Right lobe of liver (tissue), 6 donors: ENCODE measurements at regions not wholly inside any gene's neighbourhood (a gene's known extent, or its start where the extent isn't known, plus 50 kb on each side); places are given as distances from the start of the nearest gene placed in this dataset.

ENCODE experiments used
- ATAC-seq, 4 donors: fragments of 200-7000 bp; cut with Tn5 transposase; one replicate each; pipeline ENCODE4 v1.9.1; 2020; ENCODE audit warnings: mild to moderate bottlenecking in 4 of 4, moderate library complexity in 4 of 4
- DNase-seq, 3 donors: peaks; one replicate each; pipeline ENCODE4 v3.0.0-alpha.2; 2020
- H3K27ac ChIP-seq, 3 donors: fragments of 200-600 bp; one replicate each; pipeline ENCODE4 v1.8.0; 2022
- H3K27me3 ChIP-seq, 2 donors: fragments of 200-600 bp; one replicate each; pipeline ENCODE4 v1.8.0; 2022
- H3K36me3 ChIP-seq, 4 donors: fragments of 200-600 bp; sonication (generic) in 1 of 4; one replicate each; pipeline versions ENCODE4 v1.5.1 to v1.8.0; 2017 to 2022; ENCODE audit warnings: control low read depth in 1 of 4
- H3K4me1 ChIP-seq, 4 donors: fragments of 200-600 bp; sonication (generic) in 1 of 4; one replicate each; pipeline versions ENCODE4 v1.5.1 to v1.8.0; 2017 to 2022; ENCODE audit warnings: control low read depth in 1 of 4
- H3K4me3 ChIP-seq, 3 donors: fragments of 200-600 bp; one replicate each; pipeline ENCODE4 v1.8.0; 2022
- H3K9me3 ChIP-seq, 4 donors: fragments of 200-600 bp; sonication (generic) in 1 of 4; one replicate each; pipeline versions ENCODE4 v1.5.1 to v1.8.0; 2017 to 2022; ENCODE audit warnings: control low read depth in 1 of 4
- POLR2A ChIP-seq: fragments of 450-650 bp; IDR thresholded peaks from one replicate; pipeline ENCODE4 v1.6.1; 2017; ENCODE audit warnings: antibody characterized with exemption, mild to moderate bottlenecking
- WGBS: methylation state at CpG from one replicate; pipeline ENCODE4 v1.1.6; 2018; ENCODE audit warnings: low coverage, low lambda C conversion rate; ENCODE audit not compliant: insufficient coverage; ENCODE audit errors: missing lambda C conversion rate; 5-methylcytosine and 5-hydroxymethylcytosine counted together
- intact Hi-C, 2 donors: fragments of 100-400 bp; cut with DNase I; formaldehyde crosslinking; loops; one replicate each; pipeline versions ENCODE4 v1.11.2 to v1.14.1; 2022
- TF ChIP-seq, protein P1 (sequence below), 4 donors: fragments of 200-600 bp in 3 of 4; fragments of 450-650 bp in 1 of 4; IDR thresholded peaks; one replicate each; pipeline versions ENCODE4 v1.5.1 to v1.8.0; 2016 to 2022; ENCODE audit warnings: antibody characterized with exemption in 4 of 4, mild to moderate bottlenecking in 2 of 4
- donor health status: DM: no; HTN: yes; CAD: no.
- donor health status: DM: no; HTN: no; CAD: no.
- donor health status: DM: no; HTN: no; CAD: no.
- donor health status: DM: no; HTN: yes; CAD: no.
- donor health status: DM: no; HTN: yes; CAD: no.

DNA sequence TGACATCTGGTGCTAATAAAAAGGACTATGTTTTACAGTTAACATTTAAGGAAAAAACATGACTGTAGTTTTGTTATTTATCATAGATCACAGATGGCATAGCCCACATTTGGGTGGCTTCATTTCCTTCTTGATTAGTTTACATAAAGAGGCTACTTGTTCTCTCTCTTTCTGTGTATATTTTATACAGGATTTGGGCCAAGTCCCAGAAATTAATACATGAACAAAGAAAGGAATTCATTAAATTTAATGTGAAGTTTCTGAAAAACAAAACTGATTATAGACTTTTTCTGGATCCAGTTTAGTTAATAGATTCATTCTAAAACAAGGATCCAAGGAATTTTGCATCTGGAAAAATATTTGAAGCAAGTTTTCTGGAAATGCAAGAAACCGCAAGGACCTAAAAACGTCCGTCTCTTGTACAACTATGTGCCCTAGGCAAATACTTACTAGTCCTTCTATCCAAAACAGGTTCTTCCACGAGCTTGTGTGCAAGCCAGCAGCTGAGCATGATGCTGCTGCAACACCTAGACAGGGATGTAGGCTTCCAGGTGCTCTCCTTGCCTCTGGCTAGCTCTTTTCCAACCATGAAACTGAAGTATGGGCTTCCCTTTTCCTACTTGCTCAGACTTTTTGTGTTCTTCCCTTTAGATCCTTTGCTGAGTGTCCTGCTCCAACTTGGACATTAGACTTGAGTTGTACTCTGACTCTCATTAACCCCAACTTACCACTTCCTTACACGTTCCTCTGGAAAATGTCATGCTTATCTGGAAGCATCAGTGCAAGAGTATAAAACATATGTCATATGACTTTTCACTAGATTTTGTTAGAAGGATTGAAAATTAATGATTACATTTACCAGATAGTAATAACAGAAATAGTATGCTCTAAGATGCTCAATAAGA, 161.5 kb upstream of the STARD13 start:
- H3K36me3 ChIP-seq = no peaks in the 10 kb centered on the region
- no peaks in the 10 kb centered on the region for H3K9me3 ChIP-seq
- TF ChIP-seq, protein P1, sequence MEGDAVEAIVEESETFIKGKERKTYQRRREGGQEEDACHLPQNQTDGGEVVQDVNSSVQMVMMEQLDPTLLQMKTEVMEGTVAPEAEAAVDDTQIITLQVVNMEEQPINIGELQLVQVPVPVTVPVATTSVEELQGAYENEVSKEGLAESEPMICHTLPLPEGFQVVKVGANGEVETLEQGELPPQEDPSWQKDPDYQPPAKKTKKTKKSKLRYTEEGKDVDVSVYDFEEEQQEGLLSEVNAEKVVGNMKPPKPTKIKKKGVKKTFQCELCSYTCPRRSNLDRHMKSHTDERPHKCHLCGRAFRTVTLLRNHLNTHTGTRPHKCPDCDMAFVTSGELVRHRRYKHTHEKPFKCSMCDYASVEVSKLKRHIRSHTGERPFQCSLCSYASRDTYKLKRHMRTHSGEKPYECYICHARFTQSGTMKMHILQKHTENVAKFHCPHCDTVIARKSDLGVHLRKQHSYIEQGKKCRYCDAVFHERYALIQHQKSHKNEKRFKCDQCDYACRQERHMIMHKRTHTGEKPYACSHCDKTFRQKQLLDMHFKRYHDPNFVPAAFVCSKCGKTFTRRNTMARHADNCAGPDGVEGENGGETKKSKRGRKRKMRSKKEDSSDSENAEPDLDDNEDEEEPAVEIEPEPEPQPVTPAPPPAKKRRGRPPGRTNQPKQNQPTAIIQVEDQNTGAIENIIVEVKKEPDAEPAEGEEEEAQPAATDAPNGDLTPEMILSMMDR (IDR thresholded peaks at IDR 0.05) = no peak
- no peak for TF ChIP-seq POLR2A
- WGBS = 80% methylated on average over 5 of the region's 5 CpGs
- ATAC-seq (no peak), DNase-seq (no peak)
- no peak overlapping the region for H3K27ac ChIP-seq
- no peak overlapping the region for H3K4me3 ChIP-seq
- no peaks in the 10 kb centered on the region for H3K27me3 ChIP-seq
- intact Hi-C loops = no loop called here
- no peaks in the 10 kb centered on the region for H3K4me1 ChIP-seq

DNA sequence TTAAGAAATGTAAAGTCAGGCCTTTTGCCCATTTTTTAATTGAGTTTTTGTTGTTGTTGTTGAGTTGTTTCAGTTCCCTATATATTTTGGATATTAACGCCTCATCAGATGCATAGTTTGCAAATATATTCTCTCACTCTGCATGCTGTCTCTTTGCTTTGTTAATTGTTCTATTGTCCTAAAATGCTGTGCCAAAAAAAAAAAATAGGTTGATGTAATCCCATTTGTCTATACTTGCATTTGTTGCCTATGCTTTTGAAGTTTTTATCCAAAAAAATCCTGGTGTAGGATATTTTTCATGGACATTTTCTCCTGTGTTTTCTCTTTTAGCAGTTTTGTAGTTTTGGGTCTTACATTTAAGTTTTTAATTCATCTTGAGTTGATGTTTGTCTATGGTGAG, 163.3 kb upstream of the STARD13 start:
- Histone ChIP-seq H3K4me1 (no peaks in the 10 kb centered on the region), H3K27ac (no peak overlapping the region), H3K4me3 (no peak overlapping the region), H3K36me3 (no peaks in the 10 kb centered on the region), H3K27me3 (no peaks in the 10 kb centered on the region), H3K9me3 (no peaks in the 10 kb centered on the region)
- TF ChIP-seq, protein P1 (IDR thresholded peaks at IDR 0.05) = no peak
- TF ChIP-seq POLR2A = no peak
- 87% methylated on average over 1 of the region's 1 CpG for WGBS
- intact Hi-C loops = no loop called here
- ATAC-seq = no peak
- DNase-seq = no peak

GRCh38 chr13:33450956-33451709, 165.6 kb upstream of the STARD13 start:
- TF ChIP-seq POLR2A = no peak
- TF ChIP-seq, protein P1 (IDR thresholded peaks at IDR 0.05) = no peak
- DNase-seq (no peak), ATAC-seq (no peak)
- Histone ChIP-seq H3K27ac (no peak overlapping the region), H3K4me3 (no peak overlapping the region), H3K27me3 (no peaks in the 10 kb centered on the region), H3K4me1 (no peaks in the 10 kb centered on the region), H3K36me3 (no peaks in the 10 kb centered on the region), H3K9me3 (no peaks in the 10 kb centered on the region)
- 91% methylated on average over 6 of the region's 6 CpGs for WGBS
- intact Hi-C loops = no loop called here

- H3K27me3 ChIP-seq = no peaks in the 10 kb centered on the region
- TF ChIP-seq, protein P1 (IDR thresholded peaks at IDR 0.05) = no peak
- TF ChIP-seq POLR2A = no peak
- ATAC-seq (peak in 1 of 4 donors; percentile 33), DNase-seq (no peak)
- no peak overlapping the region for H3K27ac ChIP-seq
- intact Hi-C loops = no loop called here
- H3K9me3 ChIP-seq = no peaks in the 10 kb centered on the region
- H3K36me3 ChIP-seq = no peaks in the 10 kb centered on the region
- no peak overlapping the region for H3K4me3 ChIP-seq
- H3K4me1 ChIP-seq = no peaks in the 10 kb centered on the region
- WGBS = 54% methylated on average over 2 of the region's 2 CpGs
These were observed 167.4 kb upstream of the STARD13 start for GRCh38 chr13:33452873-33453517.
